Medulla oblongata (tissue), 1 donor: ENCODE measurements at regions not wholly inside any gene's neighbourhood (a gene's known extent, or its start where the extent isn't known, plus 50 kb on each side); places are given as distances from the start of the nearest gene placed in this dataset.

Source experiments
- DNase-seq: peaks from one replicate; pipeline ENCODE4 v3.0.0-alpha.2; 2015; ENCODE audit errors: extremely low spot score

- DNase-seq, result no peak
These were observed 55.8 kb upstream of the CTNNB1 start for GRCh38 chr3:41143421-41144031.

DNA sequence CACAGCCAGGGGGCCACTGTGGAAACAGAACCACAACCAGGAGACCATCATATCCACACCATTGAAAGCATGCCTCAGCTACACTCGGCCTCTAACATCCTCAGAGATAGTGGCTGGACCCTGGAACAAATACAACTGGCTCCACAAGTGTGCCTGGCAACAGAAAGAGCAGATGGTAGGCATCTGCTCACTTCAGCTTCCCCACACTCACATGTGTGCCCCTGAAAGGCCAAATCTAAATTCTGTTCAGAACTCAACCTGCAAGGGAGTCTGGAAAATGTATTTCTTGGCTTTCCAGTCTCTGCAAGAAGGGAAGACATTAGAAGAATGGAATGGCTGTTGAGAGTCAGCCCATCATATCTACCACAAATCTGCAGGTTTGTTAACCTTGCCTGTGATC is 54.7 kb upstream of the CTNNB1 start:
- no peak for DNase-seq

DNA sequence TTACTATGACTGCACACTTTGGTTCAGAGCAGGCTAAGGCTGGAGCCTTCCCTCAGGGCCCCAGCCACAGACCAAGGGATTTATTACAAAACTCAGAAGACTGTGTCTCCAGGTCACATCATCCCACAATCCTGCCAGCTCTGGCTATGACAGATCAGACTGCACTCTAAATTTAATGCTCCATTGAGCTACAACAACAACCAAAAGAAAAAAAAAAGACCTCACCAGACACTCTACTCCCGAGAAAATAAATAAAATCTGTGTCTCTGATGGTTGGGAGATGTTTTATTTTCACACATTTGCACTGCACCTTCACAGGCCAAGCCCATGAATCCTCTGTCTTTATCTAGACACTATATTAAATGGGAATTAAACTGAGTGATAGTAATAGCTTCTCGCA is 50.8 kb upstream of the CTNNB1 start:
- peak; percentile 42 for DNase-seq

DNA sequence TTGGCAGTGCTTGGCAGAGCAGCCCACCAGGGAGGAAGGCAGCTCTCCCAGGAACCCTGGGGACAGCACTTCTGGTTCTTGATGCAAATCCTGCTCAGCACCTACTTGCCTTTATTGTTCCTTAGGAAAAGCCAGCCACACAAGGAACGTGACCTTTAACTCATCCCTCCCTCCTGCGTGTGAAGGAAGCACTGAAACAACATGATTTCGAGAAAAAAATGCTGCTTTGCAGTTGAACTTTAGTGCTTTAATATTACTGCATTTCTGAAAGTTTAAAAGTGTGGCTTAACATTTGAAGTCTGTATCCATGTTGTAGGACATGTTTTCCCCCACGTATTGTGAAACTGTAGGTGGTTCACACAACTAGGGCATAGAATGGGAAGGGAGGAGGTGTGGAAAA is 50.4 kb upstream of the CTNNB1 start:
- DNase-seq, result no peak
